ENCODE measurements at regions not wholly inside any gene's neighbourhood (a gene's known extent, or its start where the extent isn't known, plus 50 kb on each side); places are given as distances from the start of the nearest gene placed in this dataset.

- TF ChIP-seq CTCF (conservative IDR thresholded peaks at IDR 0.05) (no peak), EZH2 (IDR thresholded peaks at IDR 0.05; ENCODE audit: low read depth) (no peak)
These were observed 54.5 kb downstream of the IRX5 start for GRCh38 chr16:54985156-54985555.
